ENCODE measurements at regions not wholly inside any gene's neighbourhood (a gene's known extent, or its start where the extent isn't known, plus 50 kb on each side); places are given as distances from the start of the nearest gene placed in this dataset.

- TF ChIP-seq, protein P1, sequence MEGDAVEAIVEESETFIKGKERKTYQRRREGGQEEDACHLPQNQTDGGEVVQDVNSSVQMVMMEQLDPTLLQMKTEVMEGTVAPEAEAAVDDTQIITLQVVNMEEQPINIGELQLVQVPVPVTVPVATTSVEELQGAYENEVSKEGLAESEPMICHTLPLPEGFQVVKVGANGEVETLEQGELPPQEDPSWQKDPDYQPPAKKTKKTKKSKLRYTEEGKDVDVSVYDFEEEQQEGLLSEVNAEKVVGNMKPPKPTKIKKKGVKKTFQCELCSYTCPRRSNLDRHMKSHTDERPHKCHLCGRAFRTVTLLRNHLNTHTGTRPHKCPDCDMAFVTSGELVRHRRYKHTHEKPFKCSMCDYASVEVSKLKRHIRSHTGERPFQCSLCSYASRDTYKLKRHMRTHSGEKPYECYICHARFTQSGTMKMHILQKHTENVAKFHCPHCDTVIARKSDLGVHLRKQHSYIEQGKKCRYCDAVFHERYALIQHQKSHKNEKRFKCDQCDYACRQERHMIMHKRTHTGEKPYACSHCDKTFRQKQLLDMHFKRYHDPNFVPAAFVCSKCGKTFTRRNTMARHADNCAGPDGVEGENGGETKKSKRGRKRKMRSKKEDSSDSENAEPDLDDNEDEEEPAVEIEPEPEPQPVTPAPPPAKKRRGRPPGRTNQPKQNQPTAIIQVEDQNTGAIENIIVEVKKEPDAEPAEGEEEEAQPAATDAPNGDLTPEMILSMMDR (IDR thresholded peaks at IDR 0.05): no peak
- no peak for TF ChIP-seq SMC3 (IDR thresholded peaks at IDR 0.05; ENCODE audit: low read depth, low read length)
- no peak for TF ChIP-seq REST (IDR thresholded peaks at IDR 0.05; ENCODE audit: low read depth, low read length)
- no peak for TF ChIP-seq FOXM1 (IDR thresholded peaks at IDR 0.05; ENCODE audit: low read depth)
Observed at GRCh38 chr1:212205843-212206242, 79.4 kb upstream of the PPP2R5A start.

Data from SK-N-SH (cell line).